Activated CD8-positive, alpha-beta T cell treated with anti-CD3 and anti-CD28 coated beads, Interleukin-2, amount 10 ng/mL, durations not matched to agents 7 days and 5 days (primary cell): ENCODE measurements at regions not wholly inside any gene's neighbourhood (a gene's known extent, or its start where the extent isn't known, plus 50 kb on each side); places are given as distances from the start of the nearest gene placed in this dataset.

Experiments used
- ATAC-seq: fragments of 150-1000 bp; cut with Tn5 transposase; one replicate; pipeline ENCODE4 v1.10.0; 2021; ENCODE audit warnings: moderate library complexity
- CTCF ChIA-PET: fragments of 350-600 bp; sonication (Branson Sonifier 250); formaldehyde crosslinking; loops from one replicate; lab custom pipeline; 2021; ENCODE audit warnings: antibody characterized with exemption; lab: Charles Lee
- POLR2A ChIA-PET: fragments of 350-600 bp; sonication (Branson Sonifier 250); formaldehyde crosslinking; loops from one replicate; lab custom pipeline; 2021; ENCODE audit warnings: antibody characterized with exemption; lab: Charles Lee
- DNase-seq: peaks from one replicate; pipeline ENCODE4 v3.0.0-alpha.2; 2020
- H3K27ac Mint-ChIP-seq: one replicate; pipeline ENCODE4 v1.8.0; 2021; ENCODE audit warnings: mild to moderate bottlenecking, mixed read lengths
- H3K27me3 Mint-ChIP-seq: one replicate; pipeline ENCODE4 v1.8.0; 2021; ENCODE audit warnings: low read depth, mixed read lengths
- H3K36me3 Mint-ChIP-seq: one replicate; pipeline ENCODE4 v1.8.0; 2021; ENCODE audit warnings: low read depth, mixed read lengths
- H3K4me1 Mint-ChIP-seq: one replicate; pipeline ENCODE4 v1.8.0; 2021; ENCODE audit warnings: low read depth, mixed read lengths
- H3K4me3 Mint-ChIP-seq: one replicate; pipeline ENCODE4 v1.8.0; 2021; ENCODE audit warnings: mild to moderate bottlenecking, mixed read lengths
- H3K9me3 Mint-ChIP-seq: one replicate; pipeline ENCODE4 v1.8.0; 2022; ENCODE audit warnings: mixed read lengths; ENCODE audit not compliant: insufficient read depth

DNA sequence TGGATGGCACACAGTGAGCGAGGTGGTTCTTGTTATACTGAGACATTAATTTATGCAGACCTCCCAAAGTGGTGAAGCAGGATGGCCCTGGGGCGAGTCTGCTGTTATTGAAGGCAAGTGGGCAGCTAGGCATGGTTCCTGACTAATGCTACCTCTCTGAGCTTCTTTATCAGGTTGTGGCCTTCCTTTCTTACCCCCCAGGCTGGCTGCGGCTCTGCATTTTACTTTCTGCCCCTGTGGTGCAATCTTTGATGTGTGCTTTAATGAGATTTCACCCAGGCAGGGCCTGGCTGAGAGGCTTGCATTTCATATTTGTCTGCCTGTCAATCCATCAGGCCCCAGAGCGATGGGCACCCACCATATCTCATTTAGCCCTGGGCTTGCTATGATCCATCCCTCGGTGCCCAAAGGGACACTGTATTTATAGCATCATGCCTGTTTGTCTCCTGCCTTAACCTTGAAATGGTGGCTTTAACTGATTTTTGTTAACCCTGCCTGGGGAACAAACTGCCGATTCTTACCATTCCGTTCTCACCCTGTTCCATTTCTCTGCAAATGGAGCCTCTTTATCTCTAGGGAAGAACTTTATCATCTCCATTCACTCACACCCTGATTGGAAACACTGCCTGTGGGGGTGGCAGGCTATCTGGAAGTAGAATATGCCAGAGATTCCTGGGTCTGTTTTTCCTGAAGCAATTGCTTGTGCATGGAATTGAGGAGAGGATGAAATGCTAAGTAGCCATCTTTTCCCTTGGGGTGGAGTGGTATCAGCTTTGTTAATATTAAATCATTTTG lies 316.2 kb upstream of the THSD7B start:
- H3K4me3 Mint-ChIP-seq: no peak overlapping the region
- POLR2A ChIA-PET: no interaction called here
- ATAC-seq: no peak
- peaks cover 19% of the 10 kb centered on the region for H3K27me3 Mint-ChIP-seq
- no peak for DNase-seq
- H3K4me1 Mint-ChIP-seq: no peaks in the 10 kb centered on the region
- no peaks in the 10 kb centered on the region for H3K9me3 Mint-ChIP-seq
- no peak overlapping the region for H3K27ac Mint-ChIP-seq
- CTCF ChIA-PET: no interaction called here
- H3K36me3 Mint-ChIP-seq: no peaks in the 10 kb centered on the region

DNA sequence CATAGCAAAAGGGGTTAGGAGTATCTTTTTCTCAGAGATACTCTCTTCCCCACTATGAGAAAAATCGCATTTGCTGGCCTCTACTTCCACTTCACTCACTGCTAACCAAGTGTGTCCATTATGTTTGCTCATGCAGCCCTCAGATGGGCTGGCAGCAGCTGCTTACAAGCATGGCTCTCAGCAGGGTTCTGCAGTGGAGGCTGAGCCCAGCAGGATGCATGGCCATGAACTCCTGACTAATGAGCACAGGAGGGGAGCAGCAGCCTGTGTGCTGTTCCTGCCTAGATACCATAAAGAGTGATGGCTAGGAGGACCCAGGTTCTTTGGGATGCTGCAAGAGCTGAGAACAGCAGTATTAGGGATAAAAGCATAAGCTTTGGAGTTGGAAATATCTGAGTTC lies 316.9 kb upstream of the THSD7B start:
- CTCF ChIA-PET: no interaction called here
- no peaks in the 10 kb centered on the region for H3K4me1 Mint-ChIP-seq

DNA sequence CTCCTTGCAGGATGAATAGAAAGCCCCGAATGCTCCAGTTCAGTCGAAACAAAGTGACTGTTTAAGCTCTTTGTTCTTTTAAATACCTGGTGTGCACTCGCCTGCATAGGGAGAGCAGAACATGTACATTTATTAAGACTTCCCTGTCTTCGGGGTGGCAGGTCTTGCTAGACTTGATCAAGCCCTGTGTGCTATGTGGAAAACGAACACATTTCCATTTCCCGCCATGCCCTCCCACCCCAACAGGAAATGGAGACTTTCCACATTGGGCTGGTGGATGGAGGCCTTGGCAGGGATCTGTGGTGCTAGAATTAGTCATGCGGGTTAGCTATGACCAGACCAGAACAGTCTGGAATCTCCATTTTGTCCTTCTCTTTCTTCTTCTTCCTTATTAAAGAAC lies 321.0 kb upstream of the THSD7B start:
- no peak overlapping the region for H3K27ac Mint-ChIP-seq
- DNase-seq: no peak

More for the DNA sequence above, 316.9 kb upstream of the THSD7B start:
- no peaks in the 10 kb centered on the region for H3K9me3 Mint-ChIP-seq
- H3K36me3 Mint-ChIP-seq: no peaks in the 10 kb centered on the region
- POLR2A ChIA-PET: no interaction called here
- H3K4me3 Mint-ChIP-seq: no peak overlapping the region
- DNase-seq: no peak
- no peak overlapping the region for H3K27ac Mint-ChIP-seq
- no peak for ATAC-seq
- peaks cover 13% of the 10 kb centered on the region for H3K27me3 Mint-ChIP-seq

DNA sequence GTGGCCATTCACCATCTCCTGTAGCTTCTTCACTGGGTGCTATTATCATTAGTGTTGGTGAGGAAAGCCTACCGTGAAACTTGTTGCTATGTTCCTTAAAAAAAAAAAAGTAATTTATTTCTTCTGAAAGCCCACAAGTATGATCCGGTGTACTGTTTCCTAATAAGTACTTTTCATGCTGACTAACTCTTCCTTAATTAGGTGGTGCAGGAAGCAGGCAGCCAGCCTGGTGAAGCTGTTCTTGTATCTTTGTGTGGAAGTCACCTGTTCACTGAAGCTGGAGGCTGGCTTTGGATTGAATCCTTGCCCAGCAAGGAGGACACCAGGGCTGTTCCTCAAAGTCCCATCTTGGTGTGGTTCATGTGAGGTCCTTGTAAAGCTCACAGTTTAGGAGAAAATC lies 321.7 kb upstream of the THSD7B start:
- DNase-seq: no peak
- Mint-ChIP-seq H3K27ac (no peak overlapping the region), H3K36me3 (no peaks in the 10 kb centered on the region), H3K4me3 (no peak overlapping the region), H3K4me1 (no peaks in the 10 kb centered on the region), H3K27me3 (peaks cover 8% of the 10 kb centered on the region), H3K9me3 (no peaks in the 10 kb centered on the region)
- no peak for ATAC-seq
- POLR2A ChIA-PET: no interaction called here
- CTCF ChIA-PET: interaction anchor here (0.7 to 1.0 kb wide), 2 partner anchors 281 to 294 kb away, joined by 3 to 5 read pairs; no protein-coding TSS in a partner anchor

More for the DNA sequence above, 321.0 kb upstream of the THSD7B start:
- H3K4me3 Mint-ChIP-seq: no peak overlapping the region
- ChIA-PET CTCF (interaction anchor here (0.7 to 1.0 kb wide), 2 partner anchors 281 to 293 kb away, joined by 3 to 5 read pairs; no protein-coding TSS in a partner anchor), POLR2A (interaction anchor here (0.7 kb wide), 1 partner anchor 194 kb away, joined by 3 read pairs; no protein-coding TSS in a partner anchor)
- no peaks in the 10 kb centered on the region for H3K9me3 Mint-ChIP-seq
- ATAC-seq: no peak
- H3K36me3 Mint-ChIP-seq: no peaks in the 10 kb centered on the region
- no peaks in the 10 kb centered on the region for H3K4me1 Mint-ChIP-seq
- H3K27me3 Mint-ChIP-seq: peaks cover 8% of the 10 kb centered on the region

DNA sequence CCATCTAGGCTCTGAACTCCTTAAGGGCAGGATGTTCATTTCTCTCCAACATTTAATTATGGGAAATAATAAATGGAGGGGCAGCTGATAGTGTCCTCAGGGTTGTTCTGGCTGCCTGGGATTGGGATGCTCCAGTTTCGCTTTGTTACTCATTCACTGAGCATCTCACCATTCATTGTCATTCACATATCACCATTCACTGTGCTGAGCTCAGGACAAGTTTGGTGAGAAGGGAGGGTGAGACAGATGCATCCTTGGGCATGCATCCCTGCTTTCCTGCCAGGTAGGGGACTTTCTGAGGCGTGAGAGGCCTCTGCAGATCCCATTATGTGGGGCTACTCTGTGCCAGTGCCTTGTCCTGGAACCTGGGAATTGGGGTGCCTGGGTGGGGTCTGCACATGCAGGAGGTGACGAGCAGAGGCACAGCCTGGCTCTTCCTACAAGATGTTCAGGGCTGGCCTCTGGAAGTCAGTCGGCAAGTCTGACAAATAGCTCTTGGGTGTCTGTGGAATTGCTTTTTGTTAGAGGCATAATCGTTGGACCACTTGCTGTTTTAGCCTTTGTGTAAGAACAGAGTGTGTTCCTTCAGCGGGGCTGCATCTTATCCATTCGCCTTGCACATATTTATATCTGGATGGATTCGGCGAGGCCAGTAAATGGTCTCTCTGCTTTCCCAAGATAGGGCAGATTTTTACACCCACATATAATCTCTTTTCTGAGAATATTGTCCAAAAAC lies 323.2 kb upstream of the THSD7B start:
- ChIA-PET CTCF (no interaction called here), POLR2A (no interaction called here)
- no peak overlapping the region for H3K4me3 Mint-ChIP-seq
- H3K27me3 Mint-ChIP-seq: peaks cover 6% of the 10 kb centered on the region
- ATAC-seq (no peak), DNase-seq (no peak)
- H3K36me3 Mint-ChIP-seq: no peaks in the 10 kb centered on the region
- H3K4me1 Mint-ChIP-seq: no peaks in the 10 kb centered on the region
- no peak overlapping the region for H3K27ac Mint-ChIP-seq
- no peaks in the 10 kb centered on the region for H3K9me3 Mint-ChIP-seq

DNA sequence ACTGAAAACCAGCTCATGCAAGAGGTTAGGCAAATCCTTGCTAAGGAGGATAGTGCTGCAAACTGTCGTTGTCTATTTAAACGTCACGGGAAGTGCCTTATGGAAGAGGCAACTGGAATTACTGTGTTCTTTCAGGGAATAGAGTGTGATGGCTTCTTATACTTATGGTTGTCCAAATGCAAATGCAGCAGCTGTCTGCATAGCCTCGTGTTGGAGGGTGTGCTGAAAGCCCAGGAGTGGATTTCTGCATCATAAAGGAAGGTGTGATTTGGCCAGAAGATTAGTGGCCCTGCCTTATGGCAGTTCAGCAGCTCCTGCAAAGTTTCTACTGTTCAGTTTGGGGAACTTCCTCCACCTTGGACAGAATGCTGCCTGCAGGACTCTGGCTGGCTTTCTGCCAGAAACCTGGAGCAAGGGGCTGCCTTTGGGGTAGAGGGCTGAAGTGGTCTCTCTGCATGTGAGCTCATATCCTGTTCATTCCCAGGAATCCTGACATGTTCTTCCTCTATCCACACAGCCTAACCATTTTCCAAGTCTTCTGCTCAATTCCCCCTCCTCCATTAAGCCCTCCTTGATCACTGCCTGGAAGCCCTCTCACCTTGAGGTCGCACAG lies 321.2 kb upstream of the CXCR4 start:
- no peaks in the 10 kb centered on the region for H3K9me3 Mint-ChIP-seq
- no peak overlapping the region for H3K4me3 Mint-ChIP-seq
- ATAC-seq (no peak), DNase-seq (no peak)
- ChIA-PET POLR2A (no interaction called here), CTCF (interaction anchor here (1.8 kb wide), 1 partner anchor 15 kb away, joined by 8 read pairs; no protein-coding TSS in a partner anchor)
- H3K36me3 Mint-ChIP-seq: no peaks in the 10 kb centered on the region
- no peaks in the 10 kb centered on the region for H3K4me1 Mint-ChIP-seq
- peaks cover 6% of the 10 kb centered on the region for H3K27me3 Mint-ChIP-seq
- no peak overlapping the region for H3K27ac Mint-ChIP-seq

DNA sequence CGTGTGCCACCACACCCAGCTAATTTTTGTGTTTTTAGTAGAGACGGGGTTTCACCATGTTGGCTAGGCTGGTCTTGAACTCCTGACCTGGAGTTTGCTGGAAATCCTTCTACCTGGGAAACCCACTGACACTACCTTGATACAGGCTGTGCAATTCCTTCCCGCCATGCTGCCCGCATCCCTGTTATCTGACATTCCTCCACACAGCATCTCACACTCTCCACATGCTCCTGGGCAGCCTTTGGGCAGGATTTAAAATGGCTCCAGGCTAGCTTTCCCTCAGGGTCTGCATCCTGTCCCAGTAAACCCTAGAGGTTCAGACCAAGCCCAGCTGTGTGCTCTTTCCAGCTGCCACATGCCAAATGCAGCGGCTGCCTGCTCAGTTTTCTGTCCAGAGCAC lies 319.5 kb upstream of the CXCR4 start:
- no peaks in the 10 kb centered on the region for H3K36me3 Mint-ChIP-seq
- H3K4me1 Mint-ChIP-seq: no peaks in the 10 kb centered on the region
- ATAC-seq: no peak
- no peak overlapping the region for H3K27ac Mint-ChIP-seq
- ChIA-PET POLR2A (no interaction called here), CTCF (no interaction called here)
- peaks cover 6% of the 10 kb centered on the region for H3K27me3 Mint-ChIP-seq
- H3K9me3 Mint-ChIP-seq: no peaks in the 10 kb centered on the region
- DNase-seq: no peak
- no peak overlapping the region for H3K4me3 Mint-ChIP-seq

DNA sequence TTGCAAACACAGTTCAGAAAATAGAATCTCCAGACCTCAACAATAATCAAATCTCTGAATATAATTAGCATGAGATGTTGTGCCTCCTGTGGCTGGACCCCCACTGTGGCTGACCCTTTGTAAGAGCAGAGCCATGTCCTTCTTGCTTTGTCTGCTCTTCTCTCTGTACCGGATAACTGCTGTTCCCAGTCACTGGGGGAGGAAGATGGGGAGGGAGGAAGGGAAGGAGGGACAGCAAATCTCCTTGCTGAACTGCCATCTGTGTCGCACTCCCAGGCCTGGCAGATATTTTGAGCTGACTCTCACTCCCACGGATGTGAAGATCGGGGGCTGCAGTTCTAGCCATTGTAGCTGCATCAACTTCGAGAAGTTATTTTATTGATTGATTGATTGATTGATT lies 319.0 kb upstream of the CXCR4 start:
- ChIA-PET CTCF (no interaction called here), POLR2A (no interaction called here)
- no peak overlapping the region for H3K27ac Mint-ChIP-seq
- ATAC-seq: no peak
- no peaks in the 10 kb centered on the region for H3K9me3 Mint-ChIP-seq
- H3K4me1 Mint-ChIP-seq: no peaks in the 10 kb centered on the region
- H3K4me3 Mint-ChIP-seq: no peak overlapping the region
- peaks cover 4% of the 10 kb centered on the region for H3K27me3 Mint-ChIP-seq
- H3K36me3 Mint-ChIP-seq: no peaks in the 10 kb centered on the region
- no peak for DNase-seq

DNA sequence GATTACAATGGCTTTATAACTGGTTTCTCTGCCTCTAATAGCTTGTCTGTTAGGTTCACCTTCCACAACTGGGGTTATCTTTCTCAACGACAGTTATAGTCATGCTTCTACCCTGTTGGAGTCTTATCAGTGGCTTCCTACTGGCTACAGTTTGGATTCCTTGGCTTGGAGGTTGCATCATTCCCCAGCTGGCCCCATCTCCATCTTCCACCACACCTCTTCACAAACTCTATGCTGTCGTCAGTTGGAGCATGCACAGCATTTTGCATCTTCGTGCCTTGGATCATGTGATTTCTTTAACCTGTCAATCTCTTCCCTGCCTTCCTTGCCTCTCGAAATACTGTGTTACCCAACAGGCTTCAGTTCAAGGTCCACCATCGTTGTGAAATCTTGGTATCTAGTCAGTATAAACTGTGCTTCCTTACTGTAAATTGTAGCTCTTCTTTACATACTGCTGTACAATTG lies 316.3 kb upstream of the CXCR4 start:
- DNase-seq (no peak), ATAC-seq (no peak)
- H3K9me3 Mint-ChIP-seq: no peaks in the 10 kb centered on the region
- peaks cover 5% of the 10 kb centered on the region for H3K27me3 Mint-ChIP-seq
- ChIA-PET POLR2A (no interaction called here), CTCF (interaction anchor here (2.1 kb wide), 1 partner anchor 11 kb away, joined by 8 read pairs; no protein-coding TSS in a partner anchor)
- no peaks in the 10 kb centered on the region for H3K36me3 Mint-ChIP-seq
- H3K27ac Mint-ChIP-seq: no peak overlapping the region
- no peaks in the 10 kb centered on the region for H3K4me1 Mint-ChIP-seq
- H3K4me3 Mint-ChIP-seq: no peak overlapping the region

DNA sequence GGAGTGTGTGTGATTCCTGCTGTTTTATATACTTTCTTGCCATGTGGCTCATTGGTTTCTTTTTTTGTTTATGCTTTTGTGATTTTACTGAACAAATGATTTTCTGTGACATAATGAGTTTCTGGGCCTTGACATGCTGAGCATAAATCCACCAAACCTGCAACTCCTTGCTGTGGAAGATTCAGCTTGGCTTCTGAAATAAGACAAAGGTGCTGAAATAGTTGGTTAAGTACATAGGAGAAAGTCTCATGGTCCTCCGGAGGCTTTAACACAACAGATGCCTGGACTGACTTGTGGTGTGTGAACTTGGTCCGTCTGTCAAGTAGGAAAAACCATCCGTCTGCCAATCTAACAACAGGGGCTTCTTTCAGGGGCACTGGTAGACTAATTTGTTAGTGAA lies 315.3 kb upstream of the CXCR4 start:
- Mint-ChIP-seq H3K9me3 (no peaks in the 10 kb centered on the region), H3K4me3 (no peak overlapping the region), H3K4me1 (no peaks in the 10 kb centered on the region), H3K27ac (no peak overlapping the region), H3K36me3 (no peaks in the 10 kb centered on the region), H3K27me3 (peaks cover 8% of the 10 kb centered on the region)
- ATAC-seq: no peak
- CTCF ChIA-PET: interaction anchor here (2.1 kb wide), 1 partner anchor 10 kb away, joined by 8 read pairs; no protein-coding TSS in a partner anchor
- no peak for DNase-seq
- POLR2A ChIA-PET: no interaction called here

DNA sequence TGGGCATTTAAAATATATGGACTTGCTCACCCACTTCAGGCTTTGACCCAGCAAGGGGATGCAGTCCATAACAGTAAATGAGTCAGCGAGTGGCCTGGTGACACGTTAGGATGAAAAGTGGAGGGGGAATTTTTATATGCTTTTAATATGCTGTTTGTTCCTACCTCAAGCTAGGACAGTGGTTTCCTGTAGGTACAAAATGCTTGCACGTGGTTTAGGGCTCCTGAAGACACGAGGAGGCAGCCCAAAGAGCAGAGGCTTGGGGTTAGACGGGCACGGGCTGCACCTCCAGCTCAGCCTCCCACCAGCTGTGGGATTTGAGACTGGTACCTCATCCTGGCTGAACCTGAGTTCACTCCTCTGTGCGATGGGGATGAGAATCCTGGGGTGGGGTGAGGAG lies 306.2 kb upstream of the CXCR4 start:
- no peak for DNase-seq
- Mint-ChIP-seq H3K27ac (peak overlapping the region; percentile 24), H3K27me3 (peaks cover 39% of the 10 kb centered on the region)

More for the DNA sequence above, 306.2 kb upstream of the CXCR4 start:
- Mint-ChIP-seq H3K4me1 (peaks cover 22% of the 10 kb centered on the region), H3K4me3 (peak overlapping the region; percentile 75), H3K9me3 (no peaks in the 10 kb centered on the region), H3K36me3 (no peaks in the 10 kb centered on the region)
- ChIA-PET CTCF (interaction anchor here (0.5 to 2.7 kb wide), 18 partner anchors 10 to 1414 kb away, joined by 3 to 16 read pairs (median 4); no protein-coding TSS in a partner anchor), POLR2A (no interaction called here)
- peak; percentile 38 for ATAC-seq
